GM19438 (cell line): ENCODE measurements at regions not wholly inside any gene's neighbourhood (a gene's known extent, or its start where the extent isn't known, plus 50 kb on each side); places are given as distances from the start of the nearest gene placed in this dataset.

Source experiments
- ATAC-seq: cut with Tn5 transposase; IDR thresholded peaks from one replicate; pipeline ENCODE4 v1.9.1; 2021; ENCODE audit warnings: low read depth; ENCODE audit not compliant: unreplicated experiment

GRCh38 chr2:157032017-157032416 lies 225.5 kb upstream of the GALNT5 start:
- no peak for ATAC-seq

GRCh38 chr2:157036726-157037125 lies 220.8 kb upstream of the GALNT5 start:
- no peak for ATAC-seq

- no peak for ATAC-seq
These were observed 213.7 kb upstream of the GALNT5 start for GRCh38 chr2:157043786-157044185.

GRCh38 chr2:157046396-157046795 lies 211.1 kb upstream of the GALNT5 start:
- ATAC-seq = no peak

- no peak for ATAC-seq
These were observed 204.8 kb upstream of the GALNT5 start for GRCh38 chr2:157052685-157053224.

- ATAC-seq = no peak
These were observed 203.6 kb upstream of the GALNT5 start for GRCh38 chr2:157053876-157054275.

- no peak for ATAC-seq
These were observed 201.8 kb upstream of the GALNT5 start for GRCh38 chr2:157055660-157056199.

GRCh38 chr2:157056200-157056676 lies 201.3 kb upstream of the GALNT5 start:
- no peak for ATAC-seq

- no peak for ATAC-seq
These were observed 199.3 kb upstream of the GALNT5 start for GRCh38 chr2:157058161-157058560.

GRCh38 chr2:157059036-157059435 lies 198.5 kb upstream of the GALNT5 start:
- ATAC-seq = no peak

GRCh38 chr2:157061799-157062198 lies 195.7 kb upstream of the GALNT5 start:
- peak; percentile 95 for ATAC-seq

GRCh38 chr2:157067562-157067961 lies 189.9 kb upstream of the GALNT5 start:
- ATAC-seq = no peak

GRCh38 chr2:157068237-157068636 lies 189.3 kb upstream of the GALNT5 start:
- ATAC-seq = no peak

GRCh38 chr2:157075924-157076323 lies 181.6 kb upstream of the GALNT5 start:
- no peak for ATAC-seq

GRCh38 chr2:157076526-157077161 lies 180.9 kb upstream of the GALNT5 start:
- no peak for ATAC-seq

- ATAC-seq = no peak
These were observed 179.7 kb upstream of the GALNT5 start for GRCh38 chr2:157077753-157078350.

- no peak for ATAC-seq
These were observed 174.6 kb upstream of the GALNT5 start for GRCh38 chr2:157082950-157083349.

GRCh38 chr2:157085522-157085921 lies 172.0 kb upstream of the GALNT5 start:
- ATAC-seq = no peak

GRCh38 chr2:157087373-157088002 lies 170.0 kb upstream of the GALNT5 start:
- ATAC-seq = no peak

- ATAC-seq = no peak
These were observed 163.8 kb upstream of the GALNT5 start for GRCh38 chr2:157093666-157094065.

GRCh38 chr2:157105372-157105771 lies 152.1 kb upstream of the GALNT5 start:
- ATAC-seq = no peak
